ENCODE measurements at regions not wholly inside any gene's neighbourhood (a gene's known extent, or its start where the extent isn't known, plus 50 kb on each side); places are given as distances from the start of the nearest gene placed in this dataset.

- no peak for DNase-seq (ENCODE audit: low spot score)
- Mint-ChIP-seq H3K27me3 (ENCODE audit: insufficient read depth) (no peaks in the 10 kb centered on the region), H3K9me3 (no peaks in the 10 kb centered on the region), H3K27ac (no peak overlapping the region), H3K4me1 (ENCODE audit: low read depth) (no peaks in the 10 kb centered on the region), H3K36me3 (ENCODE audit: low read depth) (no peaks in the 10 kb centered on the region), H3K4me3 (no peak overlapping the region)
- intact Hi-C loops (cut with micrococcal nuclease): no loop called here
Observed at GRCh38 chr16:80303691-80304090, 237.1 kb upstream of the DYNLRB2 start.

GRCh38 chr16:80300876-80301275, 239.9 kb upstream of the DYNLRB2 start:
- Mint-ChIP-seq H3K36me3 (ENCODE audit: low read depth) (no peaks in the 10 kb centered on the region), H3K4me3 (no peak overlapping the region), H3K27ac (no peak overlapping the region), H3K4me1 (ENCODE audit: low read depth) (no peaks in the 10 kb centered on the region), H3K9me3 (no peaks in the 10 kb centered on the region), H3K27me3 (ENCODE audit: insufficient read depth) (no peaks in the 10 kb centered on the region)
- no peak for DNase-seq (ENCODE audit: low spot score)
- intact Hi-C loops (cut with micrococcal nuclease): no loop called here

- no peaks in the 10 kb centered on the region for H3K36me3 Mint-ChIP-seq (ENCODE audit: low read depth)
- no peaks in the 10 kb centered on the region for H3K27me3 Mint-ChIP-seq (ENCODE audit: insufficient read depth)
- no peak for DNase-seq (ENCODE audit: low spot score)
- no peaks in the 10 kb centered on the region for H3K4me1 Mint-ChIP-seq (ENCODE audit: low read depth)
- no peak overlapping the region for H3K4me3 Mint-ChIP-seq
- H3K9me3 Mint-ChIP-seq: no peaks in the 10 kb centered on the region
- H3K27ac Mint-ChIP-seq: no peak overlapping the region
- intact Hi-C loops (cut with micrococcal nuclease): no loop called here
Observed at GRCh38 chr16:80300456-80300855, 240.3 kb upstream of the DYNLRB2 start.

GRCh38 chr16:80299416-80299815, 241.4 kb upstream of the DYNLRB2 start:
- no peaks in the 10 kb centered on the region for H3K27me3 Mint-ChIP-seq (ENCODE audit: insufficient read depth)
- H3K9me3 Mint-ChIP-seq: no peaks in the 10 kb centered on the region
- no peak overlapping the region for H3K4me3 Mint-ChIP-seq
- no peaks in the 10 kb centered on the region for H3K36me3 Mint-ChIP-seq (ENCODE audit: low read depth)
- no peak overlapping the region for H3K27ac Mint-ChIP-seq
- intact Hi-C loops (cut with micrococcal nuclease): no loop called here
- DNase-seq (ENCODE audit: low spot score): no peak
- no peaks in the 10 kb centered on the region for H3K4me1 Mint-ChIP-seq (ENCODE audit: low read depth)

- intact Hi-C loops (cut with micrococcal nuclease): no loop called here
- H3K36me3 Mint-ChIP-seq (ENCODE audit: low read depth): no peaks in the 10 kb centered on the region
- H3K4me3 Mint-ChIP-seq: no peak overlapping the region
- H3K27ac Mint-ChIP-seq: no peak overlapping the region
- H3K27me3 Mint-ChIP-seq (ENCODE audit: insufficient read depth): no peaks in the 10 kb centered on the region
- no peaks in the 10 kb centered on the region for H3K9me3 Mint-ChIP-seq
- no peaks in the 10 kb centered on the region for H3K4me1 Mint-ChIP-seq (ENCODE audit: low read depth)
- no peak for DNase-seq (ENCODE audit: low spot score)
Observed at GRCh38 chr16:80298676-80299075, 242.1 kb upstream of the DYNLRB2 start.

- no peak overlapping the region for H3K27ac Mint-ChIP-seq
- no peaks in the 10 kb centered on the region for H3K4me1 Mint-ChIP-seq (ENCODE audit: low read depth)
- no peak overlapping the region for H3K4me3 Mint-ChIP-seq
- DNase-seq (ENCODE audit: low spot score): no peak
- no peaks in the 10 kb centered on the region for H3K9me3 Mint-ChIP-seq
- intact Hi-C loops (cut with micrococcal nuclease): no loop called here
- H3K27me3 Mint-ChIP-seq (ENCODE audit: insufficient read depth): no peaks in the 10 kb centered on the region
- no peaks in the 10 kb centered on the region for H3K36me3 Mint-ChIP-seq (ENCODE audit: low read depth)
Observed at GRCh38 chr16:80296034-80296433, 244.8 kb upstream of the DYNLRB2 start.

GRCh38 chr16:80294172-80294571, 246.6 kb upstream of the DYNLRB2 start:
- Mint-ChIP-seq H3K4me3 (no peak overlapping the region), H3K9me3 (no peaks in the 10 kb centered on the region), H3K27ac (no peak overlapping the region), H3K36me3 (ENCODE audit: low read depth) (no peaks in the 10 kb centered on the region), H3K4me1 (ENCODE audit: low read depth) (no peaks in the 10 kb centered on the region), H3K27me3 (ENCODE audit: insufficient read depth) (peaks cover 3% of the 10 kb centered on the region)
- DNase-seq (ENCODE audit: low spot score): no peak
- intact Hi-C loops (cut with micrococcal nuclease): no loop called here

- Mint-ChIP-seq H3K36me3 (ENCODE audit: low read depth) (no peaks in the 10 kb centered on the region), H3K9me3 (no peaks in the 10 kb centered on the region), H3K27ac (no peak overlapping the region), H3K4me3 (no peak overlapping the region), H3K27me3 (ENCODE audit: insufficient read depth) (peaks cover 5% of the 10 kb centered on the region), H3K4me1 (ENCODE audit: low read depth) (no peaks in the 10 kb centered on the region)
- DNase-seq (ENCODE audit: low spot score): no peak
- intact Hi-C loops (cut with micrococcal nuclease): no loop called here
Observed at GRCh38 chr16:80288616-80289015, 252.2 kb upstream of the DYNLRB2 start.

GRCh38 chr16:80287674-80288073, 253.1 kb upstream of the DYNLRB2 start:
- intact Hi-C loops (cut with micrococcal nuclease): no loop called here
- Mint-ChIP-seq H3K27me3 (ENCODE audit: insufficient read depth) (peaks cover 5% of the 10 kb centered on the region), H3K9me3 (no peaks in the 10 kb centered on the region), H3K4me1 (ENCODE audit: low read depth) (no peaks in the 10 kb centered on the region), H3K36me3 (ENCODE audit: low read depth) (no peaks in the 10 kb centered on the region), H3K27ac (no peak overlapping the region), H3K4me3 (no peak overlapping the region)
- DNase-seq (ENCODE audit: low spot score): no peak

- H3K27me3 Mint-ChIP-seq (ENCODE audit: insufficient read depth): peaks cover 5% of the 10 kb centered on the region
- H3K27ac Mint-ChIP-seq: no peak overlapping the region
- no peaks in the 10 kb centered on the region for H3K9me3 Mint-ChIP-seq
- no peaks in the 10 kb centered on the region for H3K36me3 Mint-ChIP-seq (ENCODE audit: low read depth)
- DNase-seq (ENCODE audit: low spot score): no peak
- H3K4me3 Mint-ChIP-seq: no peak overlapping the region
- H3K4me1 Mint-ChIP-seq (ENCODE audit: low read depth): no peaks in the 10 kb centered on the region
- intact Hi-C loops (cut with micrococcal nuclease): no loop called here
Observed at GRCh38 chr16:80285104-80285503, 255.7 kb upstream of the DYNLRB2 start.

GRCh38 chr16:80283466-80284392, 257.1 kb upstream of the DYNLRB2 start:
- no peak for DNase-seq (ENCODE audit: low spot score)
- no peaks in the 10 kb centered on the region for H3K4me1 Mint-ChIP-seq (ENCODE audit: low read depth)
- H3K36me3 Mint-ChIP-seq (ENCODE audit: low read depth): no peaks in the 10 kb centered on the region
- no peak overlapping the region for H3K4me3 Mint-ChIP-seq
- H3K9me3 Mint-ChIP-seq: no peaks in the 10 kb centered on the region
- no peak overlapping the region for H3K27ac Mint-ChIP-seq
- intact Hi-C loops (cut with micrococcal nuclease): no loop called here
- peaks cover 2% of the 10 kb centered on the region for H3K27me3 Mint-ChIP-seq (ENCODE audit: insufficient read depth)

GRCh38 chr16:80280557-80280956, 260.2 kb upstream of the DYNLRB2 start:
- no peak for DNase-seq (ENCODE audit: low spot score)

GRCh38 chr16:80279656-80280055, 261.1 kb upstream of the DYNLRB2 start:
- no peaks in the 10 kb centered on the region for H3K9me3 Mint-ChIP-seq
- H3K27ac Mint-ChIP-seq: no peak overlapping the region
- intact Hi-C loops (cut with micrococcal nuclease): no loop called here
- H3K27me3 Mint-ChIP-seq (ENCODE audit: insufficient read depth): no peaks in the 10 kb centered on the region
- H3K4me1 Mint-ChIP-seq (ENCODE audit: low read depth): no peaks in the 10 kb centered on the region
- no peaks in the 10 kb centered on the region for H3K36me3 Mint-ChIP-seq (ENCODE audit: low read depth)
- DNase-seq (ENCODE audit: low spot score): no peak
- no peak overlapping the region for H3K4me3 Mint-ChIP-seq

More at GRCh38 chr16:80280557-80280956, 260.2 kb upstream of the DYNLRB2 start:
- H3K27ac Mint-ChIP-seq: no peak overlapping the region
- intact Hi-C loops (cut with micrococcal nuclease): no loop called here
- H3K4me3 Mint-ChIP-seq: no peak overlapping the region
- H3K9me3 Mint-ChIP-seq: no peaks in the 10 kb centered on the region
- no peaks in the 10 kb centered on the region for H3K27me3 Mint-ChIP-seq (ENCODE audit: insufficient read depth)
- no peaks in the 10 kb centered on the region for H3K36me3 Mint-ChIP-seq (ENCODE audit: low read depth)
- H3K4me1 Mint-ChIP-seq (ENCODE audit: low read depth): no peaks in the 10 kb centered on the region

- no peak overlapping the region for H3K27ac Mint-ChIP-seq
- no peak overlapping the region for H3K4me3 Mint-ChIP-seq
- H3K27me3 Mint-ChIP-seq (ENCODE audit: insufficient read depth): no peaks in the 10 kb centered on the region
- no peak for DNase-seq (ENCODE audit: low spot score)
- H3K9me3 Mint-ChIP-seq: no peaks in the 10 kb centered on the region
- intact Hi-C loops (cut with micrococcal nuclease): no loop called here
- no peaks in the 10 kb centered on the region for H3K36me3 Mint-ChIP-seq (ENCODE audit: low read depth)
- no peaks in the 10 kb centered on the region for H3K4me1 Mint-ChIP-seq (ENCODE audit: low read depth)
Observed at GRCh38 chr16:80277182-80277581, 263.6 kb upstream of the DYNLRB2 start.
